ENCODE measurements at regions not wholly inside any gene's neighbourhood (a gene's known extent, or its start where the extent isn't known, plus 50 kb on each side); places are given as distances from the start of the nearest gene placed in this dataset.

- TF ChIP-seq MGA (IDR thresholded peaks at IDR 0.05) (no peak), TAL1 (IDR thresholded peaks at IDR 0.05) (no peak), ZNF143 (CRISPR knock-in tag; IDR thresholded peaks at IDR 0.05) (no peak)
Observed at GRCh38 chr5:68754536-68754935, 339.3 kb upstream of the SLC30A5 start (continued).

Measured in K562 (cell line).